BJ (cell line): ENCODE measurements at regions not wholly inside any gene's neighbourhood (a gene's known extent, or its start where the extent isn't known, plus 50 kb on each side); places are given as distances from the start of the nearest gene placed in this dataset.
"Not testable (repeated sequence)": the region's sequence is repeated elsewhere in the genome, so short reads cannot be mapped to it uniquely, and the experiment has no call there.

ENCODE experiments used
- CTCF ChIA-PET: fragments of 350-600 bp; formaldehyde crosslinking; extraction: SDS; loops from one replicate; lab custom pipeline; 2021; ENCODE audit warnings: antibody characterized with exemption, inconsistent platforms; lab: Yijun Ruan, JAX
- POLR2A ChIA-PET: fragments of 300-600 bp; sonication (Branson Sonifier 250); formaldehyde crosslinking; extraction: SDS; loops from one replicate; lab custom pipeline; 2021; ENCODE audit warnings: antibody characterized with exemption; lab: Charles Lee
- DNase-seq: peaks from one replicate; pipeline ENCODE4 v3.0.0-alpha.2; 2011; ENCODE audit warnings: low read depth
- H3K27me3 ChIP-seq: 2 replicates; pipeline ENCODE4 v1.6.0; 2011; ENCODE audit warnings: low read length; ENCODE audit not compliant: control insufficient read depth, insufficient read depth
- H3K36me3 ChIP-seq: 2 replicates; pipeline ENCODE4 v1.5.1; 2011; ENCODE audit warnings: low read length; ENCODE audit not compliant: control insufficient read depth, insufficient read depth
- H3K4me3 ChIP-seq: 2 replicates; pipeline ENCODE4 v1.5.1; 2011; ENCODE audit warnings: low read depth, mild to moderate bottlenecking, control low read depth, low read length
- TF ChIP-seq, protein P1 (sequence below): IDR thresholded peaks from 2 replicates; pipeline ENCODE4 v1.5.1; 2011; ENCODE audit warnings: low read depth, mild to moderate bottlenecking, control low read depth, inconsistent platforms, low read length, moderate library complexity; ENCODE audit not compliant: insufficient read depth

DNA sequence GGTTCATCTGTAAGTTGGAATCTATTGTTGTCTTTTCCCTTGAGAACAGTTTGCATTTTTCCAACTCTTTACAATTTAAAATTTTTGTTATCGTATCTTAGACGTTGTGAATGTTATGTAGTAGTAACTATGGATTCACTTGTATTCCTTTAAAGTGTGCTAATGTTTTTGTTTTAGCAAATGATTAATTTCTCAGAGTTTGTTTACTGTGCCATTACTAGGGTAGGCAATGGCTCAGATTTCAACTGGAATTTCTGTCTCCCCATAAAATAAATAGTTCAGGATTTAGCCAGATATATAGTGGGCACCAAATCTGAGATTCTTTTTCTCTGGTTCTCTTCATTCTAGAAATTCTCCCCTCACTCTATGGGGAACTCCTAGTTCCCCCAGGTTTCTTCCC, 896.5 kb downstream of the PLA2G4A start:
- Histone ChIP-seq H3K27me3 (no peaks in the 10 kb centered on the region), H3K36me3 (no peaks in the 10 kb centered on the region), H3K4me3 (no peak overlapping the region)
- ChIA-PET CTCF (no interaction called here), POLR2A (no interaction called here)
- no peak for DNase-seq
- TF ChIP-seq, protein P1, sequence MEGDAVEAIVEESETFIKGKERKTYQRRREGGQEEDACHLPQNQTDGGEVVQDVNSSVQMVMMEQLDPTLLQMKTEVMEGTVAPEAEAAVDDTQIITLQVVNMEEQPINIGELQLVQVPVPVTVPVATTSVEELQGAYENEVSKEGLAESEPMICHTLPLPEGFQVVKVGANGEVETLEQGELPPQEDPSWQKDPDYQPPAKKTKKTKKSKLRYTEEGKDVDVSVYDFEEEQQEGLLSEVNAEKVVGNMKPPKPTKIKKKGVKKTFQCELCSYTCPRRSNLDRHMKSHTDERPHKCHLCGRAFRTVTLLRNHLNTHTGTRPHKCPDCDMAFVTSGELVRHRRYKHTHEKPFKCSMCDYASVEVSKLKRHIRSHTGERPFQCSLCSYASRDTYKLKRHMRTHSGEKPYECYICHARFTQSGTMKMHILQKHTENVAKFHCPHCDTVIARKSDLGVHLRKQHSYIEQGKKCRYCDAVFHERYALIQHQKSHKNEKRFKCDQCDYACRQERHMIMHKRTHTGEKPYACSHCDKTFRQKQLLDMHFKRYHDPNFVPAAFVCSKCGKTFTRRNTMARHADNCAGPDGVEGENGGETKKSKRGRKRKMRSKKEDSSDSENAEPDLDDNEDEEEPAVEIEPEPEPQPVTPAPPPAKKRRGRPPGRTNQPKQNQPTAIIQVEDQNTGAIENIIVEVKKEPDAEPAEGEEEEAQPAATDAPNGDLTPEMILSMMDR = no peak

DNA sequence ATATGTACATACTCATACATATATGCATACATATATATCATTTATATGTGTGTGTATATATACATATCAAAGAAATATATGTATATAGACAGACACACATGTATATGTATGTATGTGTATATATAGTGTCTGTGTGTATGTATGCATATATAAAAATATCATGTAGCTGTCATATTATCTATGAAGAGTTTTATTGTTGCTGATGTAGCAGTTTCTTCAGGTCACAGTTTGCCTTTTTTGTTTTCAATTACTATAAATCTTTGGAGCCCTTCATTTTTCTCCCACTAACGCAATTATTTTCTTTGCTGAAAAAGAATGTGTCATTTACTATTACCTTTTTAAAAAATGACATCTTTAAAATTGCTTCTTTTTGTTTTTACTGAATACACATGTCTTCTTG, 904.5 kb downstream of the PLA2G4A start:
- no peaks in the 10 kb centered on the region for H3K36me3 ChIP-seq
- POLR2A ChIA-PET = no interaction called here
- DNase-seq = no peak
- CTCF ChIA-PET = no interaction called here
- no peaks in the 10 kb centered on the region for H3K27me3 ChIP-seq
- TF ChIP-seq, protein P1 = no peak
- H3K4me3 ChIP-seq = no peak overlapping the region

DNA sequence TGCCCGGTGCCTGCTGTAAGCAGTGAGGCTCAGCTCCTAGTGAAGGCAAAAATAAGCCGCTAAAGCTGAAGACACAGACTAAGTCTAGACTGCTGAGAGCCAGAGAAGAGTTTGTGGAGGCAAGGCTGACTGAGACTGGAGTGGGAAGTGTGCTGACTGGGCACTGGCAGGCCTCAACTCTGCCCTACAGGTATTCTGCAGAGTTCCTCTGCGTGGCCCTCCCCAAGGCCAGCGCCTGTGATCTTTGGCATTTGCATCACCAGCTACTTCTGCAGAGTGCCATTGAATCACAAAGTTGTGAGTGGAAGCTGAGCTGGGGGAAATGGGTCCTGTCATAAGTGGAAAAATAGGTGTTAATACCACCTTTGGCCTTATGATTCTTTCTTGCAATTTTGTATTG, 905.7 kb downstream of the PLA2G4A start:
- no peak for DNase-seq
- H3K36me3 ChIP-seq = no peaks in the 10 kb centered on the region
- H3K4me3 ChIP-seq = no peak overlapping the region
- TF ChIP-seq, protein P1 = no peak
- CTCF ChIA-PET = no interaction called here
- POLR2A ChIA-PET = no interaction called here
- H3K27me3 ChIP-seq = no peaks in the 10 kb centered on the region

DNA sequence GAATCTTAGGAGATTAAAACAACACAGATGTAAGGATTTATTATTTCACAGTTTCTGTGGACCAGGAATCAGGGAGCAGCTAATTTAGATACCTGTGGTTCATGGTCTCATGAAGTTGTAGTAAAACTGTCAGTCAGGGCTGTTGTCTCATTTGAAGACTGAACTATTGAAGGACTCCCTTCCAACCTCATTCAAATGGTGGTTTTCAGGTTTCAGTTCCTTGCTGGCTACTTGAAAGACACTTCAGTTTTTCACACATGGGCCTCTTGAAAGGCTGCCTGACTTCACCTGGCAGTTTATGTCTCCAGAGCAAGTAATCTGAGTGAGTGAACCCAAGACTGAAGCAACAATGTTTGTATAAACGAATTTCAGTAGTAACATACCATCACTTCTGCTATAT, 915.9 kb downstream of the PLA2G4A start:
- CTCF ChIA-PET = no interaction called here
- no peak for DNase-seq
- TF ChIP-seq, protein P1 = no peak
- Histone ChIP-seq H3K36me3 (no peaks in the 10 kb centered on the region), H3K27me3 (no peaks in the 10 kb centered on the region), H3K4me3 (no peak overlapping the region)
- POLR2A ChIA-PET = no interaction called here

DNA sequence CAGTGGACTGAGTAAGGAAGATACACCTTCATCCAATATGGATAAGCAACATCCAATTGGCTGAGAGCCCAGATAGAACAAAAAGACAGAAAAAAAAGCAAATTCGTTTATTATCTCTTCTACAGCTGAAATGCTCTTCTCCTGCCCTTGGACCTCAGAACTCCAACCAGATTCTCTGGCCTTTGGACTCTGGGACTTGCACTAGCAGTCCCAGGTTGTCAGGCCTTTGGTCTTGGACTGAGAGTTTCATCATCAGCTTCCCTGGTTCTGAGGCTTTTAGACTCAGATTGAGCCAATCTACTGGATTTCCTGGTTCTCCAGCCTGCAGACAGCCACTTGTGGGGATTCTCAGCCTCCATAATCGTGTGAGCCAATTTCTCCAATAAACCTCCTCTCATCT, 926.8 kb downstream of the PLA2G4A start:
- POLR2A ChIA-PET = no interaction called here

DNA sequence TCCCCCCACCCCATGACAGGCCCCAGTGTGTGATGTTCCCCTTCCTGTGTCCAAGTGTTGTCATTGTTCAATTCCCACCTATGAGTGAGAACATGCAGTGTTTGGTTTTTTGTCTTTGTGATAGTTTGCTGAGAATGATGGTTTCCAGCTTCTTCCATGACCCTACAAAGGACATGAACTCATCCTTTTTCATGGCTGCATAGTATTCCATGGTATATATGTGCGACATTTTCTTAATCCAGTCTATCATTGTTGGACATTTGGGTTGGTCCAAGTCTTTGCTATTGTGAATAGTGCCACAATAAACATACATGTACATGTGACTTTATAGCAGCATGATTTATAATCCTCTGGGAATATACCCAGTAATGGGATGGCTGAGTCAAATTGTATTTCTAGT, 927.9 kb downstream of the PLA2G4A start:
- not testable (repeated sequence) for H3K36me3 ChIP-seq, H3K27me3 ChIP-seq

More for the DNA sequence above, 926.8 kb downstream of the PLA2G4A start:
- H3K36me3 ChIP-seq = no peaks in the 10 kb centered on the region
- H3K27me3 ChIP-seq = no peaks in the 10 kb centered on the region
- CTCF ChIA-PET = no interaction called here
- DNase-seq = no peak
- TF ChIP-seq, protein P1 = no peak
- no peak overlapping the region for H3K4me3 ChIP-seq

More for the DNA sequence above, 927.9 kb downstream of the PLA2G4A start:
- DNase-seq, POLR2A ChIA-PET, CTCF ChIA-PET, H3K4me3 ChIP-seq: not testable (repeated sequence)
